Bronchial epithelial cell (primary cell): ENCODE measurements at regions not wholly inside any gene's neighbourhood (a gene's known extent, or its start where the extent isn't known, plus 50 kb on each side); places are given as distances from the start of the nearest gene placed in this dataset.

Experiments
- DNase-seq: peaks from one replicate; pipeline ENCODE4 v3.0.0-alpha.2; 2010; ENCODE audit warnings: low read depth
- FAIRE-seq: peaks from 2 replicates; lab custom pipeline; 2011; peaks lifted over from hg19 to GRCh38; lab: Jason Lieb, UNC
- H3K27me3 ChIP-seq: 2 replicates; pipeline ENCODE4 v1.5.1; 2011; ENCODE audit warnings: low read length; ENCODE audit not compliant: control insufficient read depth, insufficient read depth
- H3K36me3 ChIP-seq: 2 replicates; pipeline ENCODE4 v1.5.1; 2011; ENCODE audit warnings: low read length; ENCODE audit not compliant: control insufficient read depth, insufficient read depth
- H3K4me3 ChIP-seq: 2 replicates; pipeline ENCODE4 v1.5.1; 2011; ENCODE audit warnings: mild to moderate bottlenecking, low read depth, low read length, control low read depth
- CTCF ChIP-seq: IDR thresholded peaks from 2 replicates; pipeline ENCODE4 v1.5.1; 2011; ENCODE audit warnings: mild to moderate bottlenecking, moderate library complexity, low read length, control low read depth, inconsistent platforms; ENCODE audit not compliant: insufficient read depth, severe bottlenecking

- DNase-seq (no peak), FAIRE-seq (no peak)
- Histone ChIP-seq H3K4me3 (no peak overlapping the region), H3K27me3 (no peaks in the 10 kb centered on the region), H3K36me3 (no peaks in the 10 kb centered on the region)
- TF ChIP-seq CTCF, result no peak
Observed at GRCh38 chr13:39189778-39190177, 151.5 kb downstream of the NHLRC3 start.

- FAIRE-seq (no peak), DNase-seq (peak; percentile 58)
- H3K36me3 ChIP-seq, result no peaks in the 10 kb centered on the region
Observed at GRCh38 chr13:39196965-39197646, 158.8 kb downstream of the NHLRC3 start.

GRCh38 chr13:39197647-39198007 lies 159.4 kb downstream of the NHLRC3 start:
- no peak for TF ChIP-seq CTCF
- DNase-seq (no peak), FAIRE-seq (no peak)
- H3K36me3 ChIP-seq, result no peaks in the 10 kb centered on the region
- no peaks in the 10 kb centered on the region for H3K27me3 ChIP-seq
- no peak overlapping the region for H3K4me3 ChIP-seq

More at GRCh38 chr13:39196965-39197646, 158.8 kb downstream of the NHLRC3 start:
- Histone ChIP-seq H3K4me3 (no peak overlapping the region), H3K27me3 (no peaks in the 10 kb centered on the region)
- no peak for TF ChIP-seq CTCF

GRCh38 chr13:39200249-39200910 lies 162.1 kb downstream of the NHLRC3 start:
- no peak for TF ChIP-seq CTCF
- H3K4me3 ChIP-seq, result no peak overlapping the region
- H3K27me3 ChIP-seq, result no peaks in the 10 kb centered on the region
- DNase-seq (no peak), FAIRE-seq (no peak)
- H3K36me3 ChIP-seq, result no peaks in the 10 kb centered on the region

GRCh38 chr13:39201180-39201579 lies 162.9 kb downstream of the NHLRC3 start:
- H3K4me3 ChIP-seq, result no peak overlapping the region
- FAIRE-seq (no peak), DNase-seq (no peak)
- H3K36me3 ChIP-seq, result no peaks in the 10 kb centered on the region
- H3K27me3 ChIP-seq, result peaks cover 2% of the 10 kb centered on the region
- TF ChIP-seq CTCF, result no peak

- FAIRE-seq (no peak), DNase-seq (no peak)
- Histone ChIP-seq H3K4me3 (no peak overlapping the region), H3K36me3 (no peaks in the 10 kb centered on the region), H3K27me3 (peaks cover 2% of the 10 kb centered on the region)
- TF ChIP-seq CTCF, result no peak
Observed at GRCh38 chr13:39202746-39203145, 164.5 kb downstream of the NHLRC3 start.
